Kidney (tissue), 13 donors: ENCODE measurements at regions not wholly inside any gene's neighbourhood (a gene's known extent, or its start where the extent isn't known, plus 50 kb on each side); places are given as distances from the start of the nearest gene placed in this dataset.
"Not testable (repeated sequence)": the region's sequence is repeated elsewhere in the genome, so short reads cannot be mapped to it uniquely, and the experiment has no call there.

Experiments used
- DNase-seq, 5 donors: peaks; one replicate each; pipeline ENCODE4 v3.0.0-alpha.2; 2013 to 2020
- FAIRE-seq: peaks from 2 replicates; lab custom pipeline; 2012; peaks lifted over from hg19 to GRCh38; lab: Jason Lieb, UNC
- H3K27ac ChIP-seq, 2 donors: one replicate each; pipeline ENCODE4 v1.7.0; 2013; ENCODE audit warnings: low read depth in 2 of 2, low read length in 2 of 2, inconsistent platforms in 1 of 2
- H3K27me3 ChIP-seq: one replicate; pipeline ENCODE4 v1.7.1; 2013; ENCODE audit warnings: low read length, inconsistent platforms; ENCODE audit not compliant: control insufficient read depth, insufficient read depth
- H3K36me3 ChIP-seq, 3 donors: one replicate each; pipeline versions ENCODE4 v1.7.0 to v1.7.1; 2013; ENCODE audit warnings: low read length in 3 of 3, control low read depth in 1 of 3, inconsistent platforms in 1 of 3; ENCODE audit not compliant: insufficient read depth in 3 of 3, control insufficient read depth in 2 of 3
- H3K4me1 ChIP-seq, 3 donors: one replicate each; pipeline versions ENCODE4 v1.7.0 to v1.7.1; 2013; ENCODE audit warnings: low read length in 3 of 3, inconsistent platforms in 1 of 3, low read depth in 1 of 3; ENCODE audit not compliant: control insufficient read depth in 2 of 3, insufficient read depth in 2 of 3
- H3K4me3 ChIP-seq, 3 donors: one replicate each; pipeline versions ENCODE4 v1.7.0 to v1.8.1; 2013; ENCODE audit warnings: low read length in 3 of 3, control low read depth in 1 of 3, inconsistent platforms in 1 of 3
- H3K9ac ChIP-seq, 3 donors: one replicate each; pipeline versions ENCODE4 v1.7.0 to v1.7.1; 2013; ENCODE audit warnings: low read length in 3 of 3, control low read depth in 1 of 3, inconsistent platforms in 1 of 3
- H3K9me3 ChIP-seq, 3 donors: one replicate each; pipeline versions ENCODE4 v1.7.0 to v1.7.1; 2013; ENCODE audit warnings: low read length in 3 of 3, control low read depth in 1 of 3, inconsistent platforms in 1 of 3; ENCODE audit not compliant: control insufficient read depth in 2 of 3, insufficient read depth in 1 of 3
- intact Hi-C: fragments of 100-400 bp; cut with DNase I; formaldehyde crosslinking; loops from one replicate; pipeline ENCODE4 v1.11.1; 2022
- TF ChIP-seq, protein P1 (sequence below): IDR thresholded peaks from 3 replicates; pipeline ENCODE4 v1.5.1; 2012; ENCODE audit warnings: mild to moderate bottlenecking, moderate library complexity, borderline replicate concordance; ENCODE audit not compliant: insufficient read depth; ENCODE audit errors: extremely low read depth
- donor health status: control.
- donor health status: control.
- donor health status: control.
- donor health status: control.
- donor health status: control.
- donor health status: DM: yes; HTN: yes; CAD: no.
- donor health status: Normal renal cell carcinoma (clear cell type).

DNA sequence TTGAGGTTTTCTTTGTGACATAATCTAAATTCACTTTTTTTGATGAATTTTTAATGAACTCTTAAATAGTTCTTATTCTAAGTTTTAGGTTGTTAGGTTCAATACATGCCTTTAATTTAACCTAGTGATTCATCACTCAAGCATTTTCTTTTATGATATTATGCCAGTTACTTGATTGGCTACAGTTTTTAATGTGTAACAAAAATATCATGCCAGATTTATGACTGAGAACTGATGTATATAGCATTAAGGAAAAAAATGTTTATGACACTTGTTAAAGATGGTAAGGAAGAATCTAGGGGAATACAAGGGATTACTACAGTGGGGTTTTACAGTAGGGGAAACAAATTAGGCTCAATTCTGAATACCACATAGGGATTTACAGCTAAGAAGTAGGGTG lies 103.1 kb downstream of the VGLL3 start:
- TF ChIP-seq, protein P1, sequence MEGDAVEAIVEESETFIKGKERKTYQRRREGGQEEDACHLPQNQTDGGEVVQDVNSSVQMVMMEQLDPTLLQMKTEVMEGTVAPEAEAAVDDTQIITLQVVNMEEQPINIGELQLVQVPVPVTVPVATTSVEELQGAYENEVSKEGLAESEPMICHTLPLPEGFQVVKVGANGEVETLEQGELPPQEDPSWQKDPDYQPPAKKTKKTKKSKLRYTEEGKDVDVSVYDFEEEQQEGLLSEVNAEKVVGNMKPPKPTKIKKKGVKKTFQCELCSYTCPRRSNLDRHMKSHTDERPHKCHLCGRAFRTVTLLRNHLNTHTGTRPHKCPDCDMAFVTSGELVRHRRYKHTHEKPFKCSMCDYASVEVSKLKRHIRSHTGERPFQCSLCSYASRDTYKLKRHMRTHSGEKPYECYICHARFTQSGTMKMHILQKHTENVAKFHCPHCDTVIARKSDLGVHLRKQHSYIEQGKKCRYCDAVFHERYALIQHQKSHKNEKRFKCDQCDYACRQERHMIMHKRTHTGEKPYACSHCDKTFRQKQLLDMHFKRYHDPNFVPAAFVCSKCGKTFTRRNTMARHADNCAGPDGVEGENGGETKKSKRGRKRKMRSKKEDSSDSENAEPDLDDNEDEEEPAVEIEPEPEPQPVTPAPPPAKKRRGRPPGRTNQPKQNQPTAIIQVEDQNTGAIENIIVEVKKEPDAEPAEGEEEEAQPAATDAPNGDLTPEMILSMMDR: no peak
- intact Hi-C loops: no loop called here
- Histone ChIP-seq H3K4me1 (no peaks in the 10 kb centered on the region), H3K9ac (no peak overlapping the region), H3K4me3 (no peak overlapping the region), H3K36me3 (no peaks in the 10 kb centered on the region), H3K9me3 (no peaks in the 10 kb centered on the region), H3K27ac (no peak overlapping the region), H3K27me3 (no peaks in the 10 kb centered on the region)
- DNase-seq (no peak), FAIRE-seq (no peak)

DNA sequence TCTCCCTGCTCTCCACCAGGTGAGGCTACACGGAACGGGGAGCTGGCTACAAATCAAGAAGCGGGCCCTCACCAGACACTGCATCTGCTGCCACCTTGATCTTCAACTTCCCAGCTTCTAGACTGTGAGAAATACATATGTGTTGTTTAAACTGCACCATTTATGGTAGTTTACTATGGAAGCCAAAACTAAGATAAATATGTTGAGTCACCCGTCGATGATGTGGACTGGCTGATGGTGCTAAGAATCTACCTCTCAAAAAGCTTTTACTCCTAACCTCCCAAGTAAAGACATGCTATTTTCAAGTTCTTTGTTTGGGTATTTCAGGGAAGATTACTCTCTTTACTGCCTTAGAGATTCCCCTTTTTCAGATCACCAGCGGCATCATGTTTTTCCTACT lies 110.9 kb downstream of the VGLL3 start:
- H3K9me3 ChIP-seq: no peaks in the 10 kb centered on the region
- intact Hi-C loops: no loop called here
- H3K4me1 ChIP-seq: no peaks in the 10 kb centered on the region
- DNase-seq (no peak), FAIRE-seq (no peak)
- H3K9ac ChIP-seq: no peak overlapping the region
- no peak overlapping the region for H3K27ac ChIP-seq
- H3K27me3 ChIP-seq: no peaks in the 10 kb centered on the region
- H3K36me3 ChIP-seq: no peaks in the 10 kb centered on the region
- no peak overlapping the region for H3K4me3 ChIP-seq
- TF ChIP-seq, protein P1: no peak

DNA sequence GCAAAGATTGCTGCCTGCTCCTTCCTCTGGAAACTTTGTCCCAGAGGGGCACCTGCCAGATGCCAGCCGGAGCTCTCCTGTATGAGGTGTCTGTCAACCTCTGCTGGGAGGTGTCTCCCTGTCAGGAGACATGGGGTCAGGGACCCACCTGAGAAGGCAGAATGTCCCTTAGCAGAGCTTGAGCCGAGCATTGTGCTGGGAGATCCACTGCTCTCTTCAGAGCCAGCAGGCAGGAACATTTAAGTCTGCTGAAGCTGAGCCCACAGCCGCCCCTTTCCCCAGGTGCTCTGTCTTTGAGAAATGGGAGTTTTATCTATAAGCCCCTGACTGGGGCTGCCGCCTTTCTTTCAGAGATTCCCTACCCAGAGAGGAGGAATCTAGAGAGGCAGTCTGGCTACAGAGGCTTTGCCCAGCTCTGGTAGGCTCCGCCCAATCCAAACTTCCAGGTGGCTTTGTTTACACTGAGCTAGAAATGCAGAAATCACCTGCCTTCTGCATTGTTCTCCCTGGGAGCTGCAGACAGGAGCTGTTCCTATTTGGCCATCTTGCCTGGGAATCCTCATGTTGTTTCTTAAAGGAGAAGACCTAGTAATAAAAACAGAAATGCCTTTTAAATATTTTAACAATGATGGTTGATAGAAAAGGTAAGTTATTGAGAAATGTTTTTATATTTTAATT lies 114.3 kb downstream of the VGLL3 start:
- intact Hi-C loops, FAIRE-seq, H3K9ac ChIP-seq, H3K36me3 ChIP-seq, H3K27me3 ChIP-seq, H3K4me1 ChIP-seq, H3K9me3 ChIP-seq, H3K27ac ChIP-seq, H3K4me3 ChIP-seq: not testable (repeated sequence)
- peak in 1 of 5 donors; percentile 4 for DNase-seq

DNA sequence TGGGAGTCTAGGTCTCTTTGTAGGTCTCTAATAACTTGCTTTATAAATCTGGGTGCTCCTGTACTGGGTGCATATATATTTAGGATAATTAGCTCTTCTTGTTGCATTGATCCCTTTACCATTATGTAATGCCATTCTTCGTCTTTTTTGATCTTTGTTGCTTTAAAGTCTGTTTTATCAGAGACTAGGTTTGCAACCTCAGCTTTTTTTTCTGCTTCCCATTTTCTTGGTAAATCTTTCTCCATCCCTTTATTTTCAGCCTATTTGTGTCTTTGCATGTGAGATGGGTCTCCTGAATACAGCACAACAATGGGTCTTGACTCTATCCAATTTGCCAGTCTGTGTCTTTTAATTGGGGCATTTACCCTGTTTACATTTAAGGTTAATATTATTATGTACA lies 116.2 kb downstream of the VGLL3 start:
- FAIRE-seq, H3K9me3 ChIP-seq, H3K4me3 ChIP-seq, DNase-seq, H3K36me3 ChIP-seq, H3K27me3 ChIP-seq, H3K27ac ChIP-seq, intact Hi-C loops, H3K4me1 ChIP-seq, H3K9ac ChIP-seq: not testable (repeated sequence)
